Esophagus mucosa (tissue), 1 donor: ENCODE measurements at regions not wholly inside any gene's neighbourhood (a gene's known extent, or its start where the extent isn't known, plus 50 kb on each side); places are given as distances from the start of the nearest gene placed in this dataset.
A peak's percentile ranks its signal among the peaks of the same experiment; 100 is the strongest.
"Not testable (repeated sequence)": the region's sequence is repeated elsewhere in the genome, so short reads cannot be mapped to it uniquely, and the experiment has no call there.

ENCODE experiments used
- ATAC-seq: fragments of 200-7000 bp; cut with Tn5 transposase; one replicate; pipeline ENCODE4 v1.9.1; 2020
- donor health status: DM: yes; HTN: yes; CAD: no.

- no peak for ATAC-seq
Observed at GRCh38 chr1:222031318-222031717, 289.4 kb upstream of the DUSP10 start.

- no peak for ATAC-seq
Observed at GRCh38 chr1:222028676-222029075, 286.8 kb upstream of the DUSP10 start.

DNA sequence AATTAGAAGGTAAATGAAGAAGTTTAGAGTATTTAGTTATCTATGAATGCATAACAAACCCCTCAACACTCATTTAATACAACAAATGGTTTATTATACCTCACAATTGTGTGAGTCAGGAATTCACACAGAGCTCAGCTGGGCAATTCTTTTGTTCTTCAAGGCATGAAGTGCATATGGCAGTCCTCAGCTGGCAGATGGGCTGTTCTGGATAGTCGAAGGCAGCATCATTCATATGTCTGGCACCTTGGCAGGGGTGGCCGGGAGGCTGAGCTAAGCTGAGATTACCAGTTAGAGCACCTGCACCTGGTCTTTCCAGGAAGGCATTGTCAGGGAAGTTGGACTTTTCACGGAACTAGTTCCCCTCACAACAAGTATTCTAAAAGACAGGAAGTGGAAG, 286.2 kb upstream of the DUSP10 start:
- no peak for ATAC-seq

- ATAC-seq = no peak
Observed at GRCh38 chr1:222026280-222026679, 284.4 kb upstream of the DUSP10 start.

DNA sequence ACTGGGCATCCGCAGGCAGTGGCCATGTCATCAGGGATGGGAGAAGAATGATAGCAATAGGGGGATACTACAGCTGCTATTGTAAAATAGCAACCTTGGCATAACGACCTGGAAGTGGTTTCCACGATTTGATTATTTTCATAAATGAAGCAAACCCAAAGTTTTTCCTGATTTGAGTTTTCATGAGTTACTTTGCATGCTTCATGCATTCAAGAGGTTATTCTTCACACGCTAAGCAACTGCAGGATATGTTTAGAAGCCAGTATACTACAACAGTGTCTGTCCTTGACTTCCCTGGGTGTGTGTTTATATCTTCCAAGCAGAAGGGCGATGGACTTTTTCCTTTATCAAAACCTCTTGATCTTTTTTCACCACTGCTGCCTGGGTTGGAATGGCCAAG, 281.1 kb upstream of the DUSP10 start:
- ATAC-seq = no peak

DNA sequence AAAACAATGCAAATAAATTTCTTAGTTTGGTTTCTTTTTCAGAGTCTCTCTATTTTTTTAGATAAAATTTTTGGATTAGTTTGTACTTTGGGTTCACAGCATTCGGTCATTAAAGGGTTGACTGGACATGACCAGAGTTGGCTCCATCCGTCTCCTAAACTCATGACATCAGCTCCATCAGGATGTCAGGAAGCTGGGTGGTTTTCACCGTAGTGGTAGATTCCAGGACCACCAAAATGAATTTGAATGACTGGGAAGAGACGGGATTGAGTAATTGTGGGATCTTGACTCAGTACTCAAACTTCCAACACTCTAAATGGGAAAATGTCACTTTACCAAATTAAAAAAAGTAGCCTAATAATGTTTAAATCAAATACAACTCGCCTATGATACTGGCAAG, 279.2 kb upstream of the DUSP10 start:
- ATAC-seq = no peak

DNA sequence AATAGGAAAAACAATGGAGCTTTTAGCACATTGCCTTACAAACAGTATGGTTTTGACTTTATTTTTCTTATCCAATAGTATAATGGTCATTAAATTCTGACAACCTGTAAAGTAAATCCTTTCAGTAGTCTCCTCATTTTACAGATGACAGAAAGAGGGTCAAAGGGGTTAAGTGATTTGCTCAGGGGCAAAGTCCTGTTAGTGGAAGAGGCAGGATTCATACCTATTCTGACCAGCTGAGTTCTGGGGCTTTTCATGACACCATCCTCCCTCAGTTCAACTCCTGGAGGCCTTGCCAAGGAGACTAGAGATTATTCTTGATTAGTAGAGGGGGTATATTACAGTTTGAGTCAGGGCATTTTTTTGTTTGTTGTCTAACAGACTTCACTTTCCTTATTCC, 278.7 kb upstream of the DUSP10 start:
- no peak for ATAC-seq

DNA sequence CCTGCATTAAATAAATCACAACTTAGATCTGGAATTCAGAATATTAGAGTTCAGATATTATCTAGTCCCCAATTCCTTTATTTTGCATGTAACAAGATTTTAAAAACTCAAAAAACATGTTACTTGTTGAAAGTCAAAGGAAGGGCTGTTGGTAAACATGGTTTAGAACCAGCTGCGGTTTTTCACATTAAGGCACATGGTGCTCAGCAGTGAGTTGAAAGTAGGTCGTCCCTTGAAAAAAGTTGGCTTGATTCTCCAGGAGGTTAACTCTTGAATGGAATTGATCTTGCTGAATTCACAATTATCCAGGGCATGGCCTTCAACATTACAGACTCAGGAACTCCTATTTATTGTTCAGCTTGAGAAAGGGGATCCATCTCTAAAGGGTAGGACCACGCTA, 277.1 kb upstream of the DUSP10 start:
- no peak for ATAC-seq

DNA sequence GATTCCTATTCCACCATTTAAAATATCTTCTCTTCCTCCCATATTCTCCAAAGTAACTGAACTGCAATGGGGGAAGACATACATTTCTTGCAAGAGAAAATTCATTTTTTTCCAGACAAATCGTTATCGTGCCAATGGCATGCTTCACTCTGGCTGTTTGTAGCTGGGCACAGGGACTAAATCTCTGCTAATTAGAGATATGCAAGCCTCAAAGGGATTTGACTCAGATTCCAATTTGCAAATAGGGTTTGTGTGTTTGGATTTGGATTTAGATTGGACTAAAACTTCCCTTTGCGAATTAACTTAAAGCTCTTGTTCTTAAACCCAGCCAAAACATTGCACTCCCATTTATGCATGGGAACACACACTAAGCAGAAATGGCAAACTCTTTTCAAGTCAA, 276.2 kb upstream of the DUSP10 start:
- ATAC-seq = no peak

GRCh38 chr1:222015686-222016085, 273.8 kb upstream of the DUSP10 start:
- no peak for ATAC-seq

DNA sequence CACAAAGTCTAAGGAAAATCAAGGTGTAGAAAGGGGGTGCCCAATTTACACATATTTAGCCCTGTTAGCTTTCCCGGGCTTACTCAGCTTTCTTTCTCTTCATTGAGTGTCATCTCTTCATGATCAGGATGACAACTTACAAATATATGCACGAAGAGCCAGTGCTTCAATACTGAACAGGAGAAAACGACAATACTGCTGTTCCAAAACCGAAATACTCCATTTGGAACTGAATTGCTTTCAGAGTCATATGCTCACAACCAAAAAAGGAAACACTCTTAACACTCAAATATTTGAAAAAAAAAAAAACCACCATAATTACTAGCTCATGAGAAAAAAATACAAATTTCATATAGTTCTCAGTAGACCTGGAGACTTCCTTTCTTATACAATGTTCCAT, 272.1 kb upstream of the DUSP10 start:
- no peak for ATAC-seq

DNA sequence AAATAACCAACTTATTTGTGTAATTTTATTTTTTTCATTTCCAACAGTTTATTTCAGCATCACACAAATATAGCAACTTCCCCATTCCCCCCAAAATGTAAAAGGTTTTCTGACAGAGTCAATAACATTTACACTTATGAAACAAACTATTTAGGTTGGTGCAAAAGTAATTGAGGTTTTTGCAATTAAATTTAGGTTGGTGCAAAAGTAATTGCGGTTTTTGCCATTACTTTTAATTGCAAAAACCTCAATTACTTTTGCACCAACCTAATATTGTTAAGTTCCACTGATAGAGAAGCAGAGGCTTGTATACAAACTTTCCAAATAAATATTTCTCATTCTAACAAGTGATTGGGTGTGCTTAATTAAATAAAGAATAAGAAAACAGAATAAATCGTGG, 270.9 kb upstream of the DUSP10 start:
- no peak for ATAC-seq

- ATAC-seq = peak; percentile 72
Observed at GRCh38 chr1:222010306-222010705, 268.4 kb upstream of the DUSP10 start.

DNA sequence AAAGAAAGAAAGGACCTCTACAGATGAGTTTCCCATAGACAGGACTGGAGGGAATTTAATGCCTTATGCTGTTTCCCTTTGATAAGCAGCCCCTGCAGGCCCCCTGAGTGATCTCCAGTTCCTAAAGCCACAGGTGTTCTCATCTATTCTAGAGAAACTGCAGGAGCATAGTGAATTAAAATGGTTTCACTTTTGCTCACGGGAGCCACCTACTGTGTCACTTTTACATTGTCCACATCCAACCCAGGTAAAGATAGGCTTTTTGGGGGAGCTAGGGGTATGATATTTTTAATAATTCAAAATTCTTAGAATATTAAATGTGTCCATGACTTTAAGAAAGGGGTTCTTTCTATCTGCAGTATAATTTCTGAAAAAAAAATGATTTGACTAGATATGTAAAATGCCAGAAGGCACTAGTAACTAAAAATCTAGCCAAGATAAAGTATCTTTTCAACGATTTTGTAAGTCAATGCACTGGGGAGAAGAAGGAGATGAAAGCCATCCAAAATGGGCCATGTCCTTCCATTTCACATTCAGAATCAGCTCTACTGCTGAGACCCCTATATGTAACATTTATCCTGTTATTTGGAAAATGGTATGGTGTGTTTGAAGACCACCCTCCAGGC, 267.3 kb upstream of the DUSP10 start:
- ATAC-seq = peak; percentile 49

GRCh38 chr1:222006715-222007114, 264.8 kb upstream of the DUSP10 start:
- no peak for ATAC-seq

DNA sequence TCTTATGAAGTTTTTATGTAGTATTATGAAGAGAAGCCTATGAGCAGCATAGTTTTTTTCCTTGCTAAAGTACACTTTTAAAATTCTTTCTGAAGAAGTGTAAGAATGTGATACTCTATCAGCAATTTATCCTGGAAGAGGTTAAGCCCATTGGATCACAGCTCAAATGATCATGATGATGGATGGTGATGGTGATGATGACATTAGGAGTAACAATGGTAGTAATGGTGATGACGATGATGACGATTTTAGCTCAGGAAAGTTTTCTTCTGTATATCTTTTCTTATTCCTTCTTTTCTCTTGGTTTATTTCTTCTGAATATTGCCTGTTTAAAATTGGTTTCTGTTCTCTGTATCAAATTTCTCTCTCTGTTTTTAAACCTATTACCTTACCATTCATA, 262.9 kb upstream of the DUSP10 start:
- no peak for ATAC-seq

DNA sequence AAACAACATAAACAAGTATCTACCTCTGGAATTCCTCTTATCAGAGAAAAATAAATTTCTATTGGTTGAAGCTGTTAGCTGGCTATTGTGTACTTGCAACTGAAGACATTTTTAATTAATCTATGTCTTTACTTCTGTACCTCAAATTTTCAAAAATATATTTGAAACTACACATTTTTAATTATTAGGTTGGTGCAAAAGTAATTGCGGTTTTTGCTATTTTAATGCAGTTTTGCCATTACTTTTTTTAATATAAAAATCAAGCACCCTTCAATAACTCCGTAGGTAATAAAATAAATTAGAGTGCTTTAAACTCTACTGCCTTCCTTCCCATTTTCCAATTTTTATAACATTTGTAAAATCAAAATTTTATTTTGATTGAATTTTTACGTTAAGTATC, 262.1 kb upstream of the DUSP10 start:
- ATAC-seq = no peak

DNA sequence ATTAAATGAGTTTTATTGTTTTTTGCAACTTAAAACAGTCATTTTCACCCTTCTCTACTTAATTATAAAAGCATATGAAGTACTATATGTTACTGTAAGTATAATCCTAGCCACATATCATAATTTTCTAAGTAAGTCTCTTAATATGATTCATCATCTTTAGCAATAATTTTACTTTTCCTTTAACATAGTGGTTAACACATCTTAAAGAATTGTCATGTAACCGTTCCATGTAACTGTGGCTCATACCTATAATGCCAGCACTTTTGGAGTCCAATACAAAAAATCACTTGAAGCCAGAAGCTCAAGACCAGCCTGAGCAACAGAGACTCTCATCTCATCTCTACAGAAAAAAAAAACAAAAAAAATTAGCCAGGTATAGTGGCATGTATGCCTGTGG, 260.6 kb upstream of the DUSP10 start:
- ATAC-seq = no peak

DNA sequence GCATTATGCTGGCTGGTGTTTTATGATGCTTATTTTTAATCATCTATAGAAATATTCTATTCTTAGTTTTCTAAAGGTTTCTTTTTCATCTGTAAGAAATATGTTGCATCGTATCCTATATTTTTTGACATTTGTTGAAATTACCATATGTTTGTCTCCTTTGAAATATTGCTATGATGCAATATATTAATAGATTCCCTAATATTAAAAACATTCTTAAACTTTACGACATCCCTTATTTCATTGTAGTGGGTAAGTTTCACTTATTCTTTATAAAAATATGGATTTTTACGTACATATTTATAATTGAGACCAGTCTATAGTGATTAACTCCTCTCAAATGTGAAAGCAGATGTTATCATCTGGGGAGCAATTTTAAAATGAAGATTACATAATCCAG, 258.2 kb upstream of the DUSP10 start:
- ATAC-seq = no peak

DNA sequence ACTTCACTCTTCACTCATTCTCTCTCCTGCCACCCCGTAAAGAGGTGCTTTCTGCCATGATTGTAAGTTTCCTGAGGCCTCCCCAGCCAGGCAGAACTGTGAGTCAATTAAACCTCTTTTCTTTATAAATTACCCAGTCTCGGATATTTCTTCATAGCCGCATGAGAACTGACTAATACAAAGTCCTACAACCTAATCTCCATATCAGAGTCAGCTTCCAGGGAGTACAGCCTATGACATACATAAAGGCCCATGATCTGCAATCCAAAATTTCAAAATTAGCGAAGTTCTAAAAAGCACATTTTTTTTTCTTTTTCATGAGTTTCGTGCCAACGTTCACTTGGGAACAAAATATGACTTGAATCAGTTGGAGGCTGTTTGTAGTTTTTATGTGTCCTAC, 256.9 kb upstream of the DUSP10 start:
- no peak for ATAC-seq

GRCh38 chr1:221998186-221998612, 256.3 kb upstream of the DUSP10 start:
- no peak for ATAC-seq

GRCh38 chr1:221997012-221997411, 255.1 kb upstream of the DUSP10 start:
- ATAC-seq = not testable (repeated sequence)

DNA sequence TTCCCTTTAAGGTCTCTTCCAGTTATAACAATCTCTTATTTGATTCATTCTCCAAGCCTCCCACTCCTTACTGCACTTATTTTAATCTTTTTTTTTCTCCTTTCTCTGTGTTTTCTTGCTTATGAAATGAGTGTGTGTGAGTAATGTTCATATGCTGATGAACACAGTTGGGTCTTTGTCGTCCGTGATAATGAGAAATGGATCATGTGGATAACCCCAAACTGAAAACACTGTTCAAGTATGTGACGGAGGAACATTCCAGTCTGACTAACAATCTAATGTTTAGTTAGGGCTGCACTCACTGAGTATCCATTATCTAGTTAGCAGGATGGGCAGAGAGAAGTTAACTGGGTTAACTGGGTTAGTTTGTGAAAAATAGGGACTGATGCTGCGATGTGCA, 253.1 kb upstream of the DUSP10 start:
- no peak for ATAC-seq

GRCh38 chr1:221994274-221994698, 252.4 kb upstream of the DUSP10 start:
- peak; percentile 37 for ATAC-seq

DNA sequence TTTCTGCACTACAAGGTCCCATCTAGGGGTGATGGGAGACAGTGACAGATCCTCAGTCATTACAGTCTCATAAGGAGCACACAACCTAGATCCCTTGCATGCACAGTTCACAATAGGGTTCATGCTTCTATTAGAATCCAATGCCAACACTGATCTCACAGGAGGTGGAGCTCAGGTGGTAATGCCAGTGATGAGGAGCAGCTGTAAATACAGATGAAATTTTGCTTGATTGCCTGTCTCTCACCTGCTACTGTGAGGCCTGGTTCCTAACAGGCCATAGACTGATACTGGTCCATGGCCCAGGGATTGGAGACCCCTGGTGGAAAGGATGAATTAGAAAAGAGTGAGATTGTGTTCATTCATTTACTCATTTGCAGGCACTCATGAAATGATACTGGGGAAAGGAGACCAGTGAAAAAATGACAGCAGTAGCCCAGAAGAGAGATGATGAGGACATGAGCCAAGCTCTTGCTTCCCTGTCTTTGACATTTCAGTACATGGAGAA, 251.6 kb upstream of the DUSP10 start:
- no peak for ATAC-seq
